HEK293 (cell line): ENCODE measurements at regions not wholly inside any gene's neighbourhood (a gene's known extent, or its start where the extent isn't known, plus 50 kb on each side); places are given as distances from the start of the nearest gene placed in this dataset.

Experiments used
- CTCF ChIA-PET: fragments of 350-600 bp; formaldehyde crosslinking; extraction: SDS; loops from one replicate; lab custom pipeline; 2021; ENCODE audit warnings: antibody characterized with exemption; lab: Yijun Ruan, JAX
- POLR2A ChIA-PET: fragments of 300-600 bp; formaldehyde crosslinking; extraction: SDS; loops from one replicate; lab custom pipeline; 2020; ENCODE audit warnings: antibody characterized with exemption, inconsistent platforms; lab: Yijun Ruan, JAX
- H3K27ac ChIP-seq: fragments of 200-500 bp; sonication (Bioruptor generic); 2 replicates; pipeline ENCODE4 v1.5.1; 2014; ENCODE audit warnings: low read depth, low read length, control low read depth, inconsistent platforms; ENCODE audit errors: extremely low read depth
- H3K36me3 ChIP-seq, 2 experiments: fragments of 200-500 bp in 1 of 2; sonication (Bioruptor generic) in 1 of 2; 1 replicate in 1 of 2; 2 replicates in 1 of 2; pipeline ENCODE4 v1.5.1; 2014 to 2017; ENCODE audit warnings: inconsistent platforms in 2 of 2, low read length in 2 of 2; ENCODE audit not compliant: control insufficient read depth in 2 of 2, insufficient read depth in 1 of 2
- H3K4me1 ChIP-seq: fragments of 200-500 bp; sonication (Bioruptor generic); 2 replicates; pipeline ENCODE4 v1.5.1; 2014; ENCODE audit warnings: mild to moderate bottlenecking, low read length, inconsistent platforms; ENCODE audit not compliant: control insufficient read depth, insufficient read depth
- H3K4me3 ChIP-seq: 2 replicates; pipeline ENCODE4 v1.5.1; 2011; ENCODE audit warnings: low read depth, mild to moderate bottlenecking, control low read depth, low read length, moderate library complexity
- H3K9me3 ChIP-seq: fragments of 200-500 bp; sonication (Bioruptor generic); 2 replicates; pipeline ENCODE4 v1.5.1; 2014; ENCODE audit warnings: low read depth, low read length, inconsistent platforms; ENCODE audit not compliant: control insufficient read depth, insufficient read depth
- KLF16 ChIP-seq: fragments of 450-650 bp; formaldehyde crosslinking; IDR thresholded peaks from 2 replicates; pipeline ENCODE4 v1.5.1; 2017; ENCODE audit warnings: missing biosample characterization, missing genetic modification characterization
- MZF1 ChIP-seq: fragments of 450-650 bp; formaldehyde crosslinking; IDR thresholded peaks from 2 replicates; pipeline ENCODE4 v1.5.1; 2017; ENCODE audit warnings: missing biosample characterization, missing genetic modification characterization, borderline replicate concordance
- PATZ1 ChIP-seq: fragments of 450-650 bp; formaldehyde crosslinking; IDR thresholded peaks from 2 replicates; pipeline ENCODE4 v1.5.1; 2016; ENCODE audit warnings: missing biosample characterization, missing genetic modification characterization
- RBAK ChIP-seq: fragments of 450-650 bp; formaldehyde crosslinking; IDR thresholded peaks from 2 replicates; pipeline ENCODE4 v1.5.1; 2016; ENCODE audit warnings: missing biosample characterization, missing genetic modification characterization
- TCF7L2 ChIP-seq: IDR thresholded peaks from 2 replicates; pipeline ENCODE4 v1.6.1; 2011; ENCODE audit warnings: low read depth, mild to moderate bottlenecking, inconsistent platforms, low read length, moderate library complexity, borderline replicate concordance
- ZBTB7A ChIP-seq: fragments of 450-650 bp; formaldehyde crosslinking; IDR thresholded peaks from 2 replicates; pipeline ENCODE4 v1.5.1; 2016; ENCODE audit warnings: low read depth, missing biosample characterization, missing genetic modification characterization
- ZFP3 ChIP-seq: fragments of 450-650 bp; formaldehyde crosslinking; IDR thresholded peaks from 2 replicates; pipeline ENCODE4 v1.5.1; 2016; ENCODE audit warnings: low read depth, missing biosample characterization, missing genetic modification characterization
- ZNF114 ChIP-seq: fragments of 450-650 bp; formaldehyde crosslinking; IDR thresholded peaks from 2 replicates; pipeline ENCODE4 v1.5.0; 2017; ENCODE audit warnings: missing biosample characterization, missing genetic modification characterization
- ZNF16 ChIP-seq: fragments of 450-650 bp; formaldehyde crosslinking; IDR thresholded peaks from 2 replicates; pipeline ENCODE4 v1.5.1; 2016; ENCODE audit warnings: low read depth, missing biosample characterization, missing genetic modification characterization
- ZNF350 ChIP-seq: fragments of 450-650 bp; formaldehyde crosslinking; IDR thresholded peaks from 2 replicates; pipeline ENCODE4 v1.5.0; 2017; ENCODE audit warnings: missing biosample characterization, mild to moderate bottlenecking, missing genetic modification characterization
- ZNF362 ChIP-seq: fragments of 450-650 bp; formaldehyde crosslinking; IDR thresholded peaks from 2 replicates; pipeline ENCODE4 v1.5.1; 2016; ENCODE audit warnings: missing biosample characterization, missing genetic modification characterization
- ZNF366 ChIP-seq: fragments of 450-650 bp; formaldehyde crosslinking; conservative IDR thresholded peaks from 2 replicates; pipeline ENCODE4 v1.5.1; 2016; ENCODE audit warnings: missing biosample characterization, missing genetic modification characterization
- ZNF433 ChIP-seq: fragments of 450-650 bp; formaldehyde crosslinking; IDR thresholded peaks from 2 replicates; pipeline ENCODE4 v1.5.1; 2016; ENCODE audit warnings: missing biosample characterization, missing genetic modification characterization, low read depth
- ZNF529 ChIP-seq: fragments of 450-650 bp; formaldehyde crosslinking; IDR thresholded peaks from 2 replicates; pipeline ENCODE4 v1.5.1; 2017; ENCODE audit warnings: missing genetic modification characterization, missing biosample characterization; ENCODE audit not compliant: insufficient replicate concordance
- ZNF530 ChIP-seq: fragments of 450-650 bp; formaldehyde crosslinking; IDR thresholded peaks from 2 replicates; pipeline ENCODE4 v1.5.1; 2016; ENCODE audit warnings: low read depth, missing biosample characterization, missing genetic modification characterization
- ZNF544 ChIP-seq: fragments of 450-650 bp; formaldehyde crosslinking; IDR thresholded peaks from 2 replicates; pipeline ENCODE4 v1.5.0; 2017; ENCODE audit warnings: missing biosample characterization, missing genetic modification characterization
- ZNF549 ChIP-seq: fragments of 450-650 bp; IDR thresholded peaks from 2 replicates; pipeline ENCODE4 v1.5.1; 2018; ENCODE audit warnings: missing biosample characterization, missing genetic modification characterization, mild to moderate bottlenecking, inconsistent platforms, moderate library complexity
- ZNF555 ChIP-seq: fragments of 450-650 bp; formaldehyde crosslinking; conservative IDR thresholded peaks from 2 replicates; pipeline ENCODE4 v1.5.1; 2017; ENCODE audit warnings: missing biosample characterization, mild to moderate bottlenecking, missing genetic modification characterization, inconsistent platforms
- ZNF704 ChIP-seq: fragments of 450-650 bp; formaldehyde crosslinking; IDR thresholded peaks from 2 replicates; pipeline ENCODE4 v1.5.1; 2016; ENCODE audit warnings: missing biosample characterization, missing genetic modification characterization
- ZNF776 ChIP-seq: fragments of 450-650 bp; formaldehyde crosslinking; IDR thresholded peaks from 2 replicates; pipeline ENCODE4 v1.5.0; 2017; ENCODE audit warnings: missing biosample characterization, missing genetic modification characterization, borderline replicate concordance
- TF ChIP-seq, protein P1 (sequence below): fragments of 450-650 bp; formaldehyde crosslinking; IDR thresholded peaks from 2 replicates; pipeline ENCODE4 v1.5.1; 2017; ENCODE audit warnings: missing biosample characterization, missing genetic modification characterization
- TF ChIP-seq, protein P2 (sequence below): fragments of 450-650 bp; formaldehyde crosslinking; IDR thresholded peaks from 2 replicates; pipeline ENCODE4 v1.5.1; 2017; ENCODE audit warnings: missing biosample characterization, missing genetic modification characterization
- TF ChIP-seq, protein P3 (sequence below): fragments of 450-650 bp; formaldehyde crosslinking; IDR thresholded peaks from 2 replicates; pipeline ENCODE4 v1.5.1; 2016; ENCODE audit warnings: missing biosample characterization, missing genetic modification characterization

DNA sequence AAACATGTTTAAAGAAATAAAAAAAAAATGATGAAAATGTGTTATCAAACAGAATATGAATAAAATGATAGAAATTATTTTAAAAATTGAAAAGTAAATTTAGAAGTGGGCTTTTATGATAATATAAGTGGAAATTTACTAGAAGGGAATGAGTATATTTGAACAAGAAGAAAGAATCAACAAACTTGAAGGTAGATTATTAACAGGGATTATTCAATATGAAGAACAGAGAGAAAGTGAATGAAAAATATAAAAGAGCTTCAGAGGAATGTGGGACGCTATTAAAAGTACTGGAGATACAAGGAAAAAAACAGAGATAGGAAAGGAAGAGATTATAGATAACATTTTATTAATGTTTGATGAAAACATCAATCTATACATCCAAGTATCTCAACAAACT is 1014.4 kb upstream of the CITED2 start:
- H3K4me3 ChIP-seq, result no peak overlapping the region
- TF ChIP-seq ZNF362 (tag by site-specific recombination), result no peak
- no peak for TF ChIP-seq ZNF776
- no peak for TF ChIP-seq KLF16
- TF ChIP-seq, all 188 proteins: peak for 0
- Histone ChIP-seq H3K36me3 (no peaks in the 10 kb centered on the region), H3K9me3 (no peaks in the 10 kb centered on the region), H3K27ac (no peak overlapping the region), H3K4me1 (no peaks in the 10 kb centered on the region)
- POLR2A ChIA-PET, result no interaction called here
- CTCF ChIA-PET, result interaction anchor here (0.6 kb wide), 1 partner anchor 11 kb away, joined by 3 read pairs; no protein-coding TSS in a partner anchor

- Histone ChIP-seq H3K4me3 (no peak overlapping the region), H3K36me3 (no peaks in the 10 kb centered on the region), H3K9me3 (no peaks in the 10 kb centered on the region), H3K27ac (no peak overlapping the region), H3K4me1 (no peaks in the 10 kb centered on the region)
- CTCF ChIA-PET, result interaction anchor here (0.5 to 0.6 kb wide), 2 partner anchors 12 to 1621 kb away, joined by 3 read pairs; no protein-coding TSS in a partner anchor
- POLR2A ChIA-PET, result no interaction called here
- TF ChIP-seq ZNF530 (tag by site-specific recombination) (no peak), ZBTB7A (no peak), PATZ1 (tag by site-specific recombination) (no peak), ZNF350 (tag by site-specific recombination) (no peak), MZF1 (no peak), ZNF555 (tag by site-specific recombination) (no peak)
These were observed 1013.8 kb upstream of the CITED2 start for GRCh38 chr6:140388192-140388802.

GRCh38 chr6:140385679-140386078 is 1011.2 kb upstream of the CITED2 start:
- Histone ChIP-seq H3K9me3 (no peaks in the 10 kb centered on the region), H3K4me3 (no peak overlapping the region), H3K4me1 (no peaks in the 10 kb centered on the region), H3K27ac (no peak overlapping the region), H3K36me3 (no peaks in the 10 kb centered on the region)
- ChIA-PET POLR2A (no interaction called here), CTCF (no interaction called here)
- TF ChIP-seq ZNF16 (tag by site-specific recombination) (no peak), ZFP3 (tag by site-specific recombination) (no peak), ZNF433 (no peak), ZNF544 (tag by site-specific recombination) (no peak), ZNF114 (tag by site-specific recombination) (no peak), ZNF366 (tag by site-specific recombination) (no peak), ZNF704 (tag by site-specific recombination) (no peak), RBAK (tag by site-specific recombination) (no peak), ZNF549 (no peak), TCF7L2 (no peak), ZNF529 (tag by site-specific recombination) (no peak)
- TF ChIP-seq, protein P1, sequence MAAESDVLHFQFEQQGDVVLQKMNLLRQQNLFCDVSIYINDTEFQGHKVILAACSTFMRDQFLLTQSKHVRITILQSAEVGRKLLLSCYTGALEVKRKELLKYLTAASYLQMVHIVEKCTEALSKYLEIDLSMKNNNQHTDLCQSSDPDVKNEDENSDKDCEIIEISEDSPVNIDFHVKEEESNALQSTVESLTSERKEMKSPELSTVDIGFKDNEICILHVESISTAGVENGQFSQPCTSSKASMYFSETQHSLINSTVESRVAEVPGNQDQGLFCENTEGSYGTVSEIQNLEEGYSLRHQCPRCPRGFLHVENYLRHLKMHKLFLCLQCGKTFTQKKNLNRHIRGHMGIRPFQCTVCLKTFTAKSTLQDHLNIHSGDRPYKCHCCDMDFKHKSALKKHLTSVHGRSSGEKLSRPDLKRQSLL (tag by site-specific recombination), result no peak
- TF ChIP-seq, protein P2, sequence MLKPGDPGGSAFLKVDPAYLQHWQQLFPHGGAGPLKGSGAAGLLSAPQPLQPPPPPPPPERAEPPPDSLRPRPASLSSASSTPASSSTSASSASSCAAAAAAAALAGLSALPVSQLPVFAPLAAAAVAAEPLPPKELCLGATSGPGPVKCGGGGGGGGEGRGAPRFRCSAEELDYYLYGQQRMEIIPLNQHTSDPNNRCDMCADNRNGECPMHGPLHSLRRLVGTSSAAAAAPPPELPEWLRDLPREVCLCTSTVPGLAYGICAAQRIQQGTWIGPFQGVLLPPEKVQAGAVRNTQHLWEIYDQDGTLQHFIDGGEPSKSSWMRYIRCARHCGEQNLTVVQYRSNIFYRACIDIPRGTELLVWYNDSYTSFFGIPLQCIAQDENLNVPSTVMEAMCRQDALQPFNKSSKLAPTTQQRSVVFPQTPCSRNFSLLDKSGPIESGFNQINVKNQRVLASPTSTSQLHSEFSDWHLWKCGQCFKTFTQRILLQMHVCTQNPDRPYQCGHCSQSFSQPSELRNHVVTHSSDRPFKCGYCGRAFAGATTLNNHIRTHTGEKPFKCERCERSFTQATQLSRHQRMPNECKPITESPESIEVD (tag by site-specific recombination), result no peak
- TF ChIP-seq, protein P3, sequence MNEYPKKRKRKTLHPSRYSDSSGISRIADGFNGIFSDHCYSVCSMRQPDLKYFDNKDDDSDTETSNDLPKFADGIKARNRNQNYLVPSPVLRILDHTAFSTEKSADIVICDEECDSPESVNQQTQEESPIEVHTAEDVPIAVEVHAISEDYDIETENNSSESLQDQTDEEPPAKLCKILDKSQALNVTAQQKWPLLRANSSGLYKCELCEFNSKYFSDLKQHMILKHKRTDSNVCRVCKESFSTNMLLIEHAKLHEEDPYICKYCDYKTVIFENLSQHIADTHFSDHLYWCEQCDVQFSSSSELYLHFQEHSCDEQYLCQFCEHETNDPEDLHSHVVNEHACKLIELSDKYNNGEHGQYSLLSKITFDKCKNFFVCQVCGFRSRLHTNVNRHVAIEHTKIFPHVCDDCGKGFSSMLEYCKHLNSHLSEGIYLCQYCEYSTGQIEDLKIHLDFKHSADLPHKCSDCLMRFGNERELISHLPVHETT, result no peak
